ENCODE measurements at regions not wholly inside any gene's neighbourhood (a gene's known extent, or its start where the extent isn't known, plus 50 kb on each side); places are given as distances from the start of the nearest gene placed in this dataset.

DNA sequence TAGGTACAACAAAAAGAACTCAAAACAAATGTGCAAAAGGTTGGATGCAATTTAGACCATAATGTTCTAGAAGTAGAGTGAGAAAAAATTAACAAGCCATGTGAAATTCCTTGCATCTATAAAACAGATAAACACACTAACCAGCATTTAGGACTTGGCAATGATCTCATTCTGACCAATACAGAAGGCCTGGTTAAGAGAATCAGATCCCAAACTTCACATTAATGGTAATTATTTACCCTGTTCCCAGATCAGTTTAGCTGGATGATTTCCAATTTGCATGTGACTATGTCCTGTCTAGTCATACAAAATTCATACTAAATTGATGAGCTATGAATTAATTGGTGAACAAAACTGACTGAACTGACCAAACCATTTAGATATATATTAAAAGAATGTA, 98.4 kb upstream of the FIGN start:
- Mint-ChIP-seq H3K4me1 (ENCODE audit: low read depth) (no peaks in the 10 kb centered on the region), H3K36me3 (ENCODE audit: low read depth) (no peaks in the 10 kb centered on the region), H3K27me3 (ENCODE audit: insufficient read depth) (0 out of 2 replicates have a peak, but pooled peaks cover 1% of the 10 kb centered on the region), H3K27ac (no peak overlapping the region), H3K4me3 (no peak overlapping the region), H3K9me3 (peaks cover 9% of the 10 kb centered on the region)
- no peak for DNase-seq
- TF ChIP-seq, protein P1, sequence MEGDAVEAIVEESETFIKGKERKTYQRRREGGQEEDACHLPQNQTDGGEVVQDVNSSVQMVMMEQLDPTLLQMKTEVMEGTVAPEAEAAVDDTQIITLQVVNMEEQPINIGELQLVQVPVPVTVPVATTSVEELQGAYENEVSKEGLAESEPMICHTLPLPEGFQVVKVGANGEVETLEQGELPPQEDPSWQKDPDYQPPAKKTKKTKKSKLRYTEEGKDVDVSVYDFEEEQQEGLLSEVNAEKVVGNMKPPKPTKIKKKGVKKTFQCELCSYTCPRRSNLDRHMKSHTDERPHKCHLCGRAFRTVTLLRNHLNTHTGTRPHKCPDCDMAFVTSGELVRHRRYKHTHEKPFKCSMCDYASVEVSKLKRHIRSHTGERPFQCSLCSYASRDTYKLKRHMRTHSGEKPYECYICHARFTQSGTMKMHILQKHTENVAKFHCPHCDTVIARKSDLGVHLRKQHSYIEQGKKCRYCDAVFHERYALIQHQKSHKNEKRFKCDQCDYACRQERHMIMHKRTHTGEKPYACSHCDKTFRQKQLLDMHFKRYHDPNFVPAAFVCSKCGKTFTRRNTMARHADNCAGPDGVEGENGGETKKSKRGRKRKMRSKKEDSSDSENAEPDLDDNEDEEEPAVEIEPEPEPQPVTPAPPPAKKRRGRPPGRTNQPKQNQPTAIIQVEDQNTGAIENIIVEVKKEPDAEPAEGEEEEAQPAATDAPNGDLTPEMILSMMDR (IDR thresholded peaks at IDR 0.05): no peak

DNA sequence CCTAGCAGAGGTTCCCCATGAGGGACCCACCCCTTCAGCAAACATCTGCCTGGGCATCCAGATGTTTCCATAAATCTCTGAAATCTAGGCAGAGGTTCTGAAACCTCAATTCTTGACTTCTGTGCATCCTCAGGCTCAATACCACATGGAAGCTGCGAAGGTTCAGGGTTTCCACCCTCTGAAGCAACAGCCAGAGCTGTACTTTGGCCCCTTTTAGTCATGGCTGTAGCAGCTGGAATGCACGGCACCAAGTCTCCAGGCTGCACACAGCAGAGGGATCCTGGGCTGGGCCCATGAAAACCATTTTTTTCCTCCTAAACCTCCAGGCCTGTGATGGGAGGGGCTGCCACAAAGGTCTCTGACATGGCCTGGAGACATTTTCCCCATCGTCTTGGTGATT, 93.0 kb upstream of the FIGN start:
- Mint-ChIP-seq H3K4me1 (ENCODE audit: low read depth) (no peaks in the 10 kb centered on the region), H3K4me3 (no peak overlapping the region), H3K36me3 (ENCODE audit: low read depth) (no peaks in the 10 kb centered on the region), H3K27ac (no peak overlapping the region), H3K27me3 (ENCODE audit: insufficient read depth) (peaks cover 5% of the 10 kb centered on the region; the same call in 1 of the 2 replicates), H3K9me3 (peaks cover 23% of the 10 kb centered on the region)
- TF ChIP-seq, protein P1 (IDR thresholded peaks at IDR 0.05): no peak
- no peak for DNase-seq

DNA sequence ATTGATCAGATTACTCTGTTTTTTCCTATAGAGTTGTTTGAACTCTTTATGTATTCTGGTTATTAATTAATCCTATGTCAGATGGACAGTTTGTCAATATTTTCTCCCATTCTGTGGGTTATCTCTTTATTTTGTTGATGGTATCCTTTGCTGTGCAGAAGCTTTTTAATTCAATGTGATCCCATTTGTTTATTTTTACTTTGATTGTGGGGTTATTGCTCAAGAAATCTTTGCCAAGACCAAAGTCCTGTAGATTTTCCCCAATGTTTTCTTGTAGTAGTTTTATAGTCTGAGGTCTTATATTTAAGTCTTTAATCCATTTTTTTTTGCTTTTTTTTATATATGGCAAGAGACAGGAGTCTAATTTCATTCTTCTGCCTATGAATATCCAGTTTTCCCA, 86.2 kb upstream of the FIGN start:
- Mint-ChIP-seq H3K36me3 (ENCODE audit: low read depth) (peaks cover 5% of the 10 kb centered on the region), H3K27me3 (ENCODE audit: insufficient read depth) (peaks cover 2% of the 10 kb centered on the region; the same call in 1 of the 2 replicates), H3K4me3 (no peak overlapping the region)

DNA sequence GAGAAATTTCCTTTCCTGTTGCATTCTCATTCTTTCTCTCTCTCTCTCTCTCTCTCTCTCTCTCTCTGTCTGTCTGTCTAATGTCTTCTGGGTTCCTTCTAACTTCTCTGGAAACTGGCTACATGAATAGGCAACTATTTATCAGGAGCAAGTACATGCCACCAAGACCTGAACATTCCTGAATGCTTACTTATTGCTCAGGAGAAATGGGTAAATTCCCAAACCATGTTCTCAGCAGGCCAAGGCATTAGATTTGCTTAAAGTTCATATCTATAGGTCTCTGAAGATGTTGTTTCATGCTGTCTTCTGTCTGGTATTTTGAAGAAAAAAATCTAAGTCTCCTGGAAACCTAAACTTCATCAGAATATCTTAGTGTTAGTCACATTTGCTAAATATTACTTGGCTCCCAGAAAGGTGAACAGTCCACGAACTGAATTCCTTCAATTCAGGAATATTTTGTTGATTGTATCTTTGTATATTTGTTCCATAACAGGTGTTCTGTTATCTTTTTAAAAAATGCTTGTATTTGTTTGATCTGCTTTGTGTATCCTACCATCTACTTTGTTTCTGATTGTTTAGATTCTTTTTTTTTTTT, 77.2 kb upstream of the FIGN start:
- H3K4me1 Mint-ChIP-seq (ENCODE audit: low read depth): no peaks in the 10 kb centered on the region
- H3K36me3 Mint-ChIP-seq (ENCODE audit: low read depth): peaks cover 5% of the 10 kb centered on the region
- H3K9me3 Mint-ChIP-seq: peaks cover 25% of the 10 kb centered on the region
- H3K4me3 Mint-ChIP-seq: no peak overlapping the region
- no peak overlapping the region for H3K27ac Mint-ChIP-seq
- 0 out of 2 replicates have a peak, but pooled peaks cover 2% of the 10 kb centered on the region for H3K27me3 Mint-ChIP-seq (ENCODE audit: insufficient read depth)
- no peak for DNase-seq
- TF ChIP-seq, protein P1 (IDR thresholded peaks at IDR 0.05): no peak

More for the DNA sequence above, 86.2 kb upstream of the FIGN start:
- no peak overlapping the region for H3K27ac Mint-ChIP-seq
- H3K9me3 Mint-ChIP-seq: peaks cover 13% of the 10 kb centered on the region
- TF ChIP-seq, protein P1 (IDR thresholded peaks at IDR 0.05): no peak
- DNase-seq: no peak
- H3K4me1 Mint-ChIP-seq (ENCODE audit: low read depth): no peaks in the 10 kb centered on the region

DNA sequence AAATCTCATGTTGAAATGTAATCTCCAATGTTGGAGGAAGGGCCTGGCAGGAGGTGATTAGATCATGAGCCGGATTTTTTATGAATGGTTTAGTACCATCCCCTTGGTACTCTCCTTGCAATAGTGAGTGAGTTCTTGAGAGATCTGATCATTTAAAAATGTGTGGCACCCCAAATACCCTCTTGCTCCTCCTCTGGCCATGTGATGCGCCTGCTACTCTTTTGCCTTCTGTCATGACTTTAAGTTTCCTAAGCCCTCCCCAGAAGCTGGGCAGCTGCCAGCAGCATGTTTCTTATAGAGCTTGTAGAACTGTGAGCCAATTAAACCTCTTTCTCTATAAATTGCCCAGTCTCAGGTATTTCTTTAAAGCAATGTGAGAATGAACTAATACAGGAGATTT, 72.6 kb upstream of the FIGN start:
- H3K4me1 Mint-ChIP-seq (ENCODE audit: low read depth): no peaks in the 10 kb centered on the region
- TF ChIP-seq, protein P1 (IDR thresholded peaks at IDR 0.05): no peak
- DNase-seq: no peak
- no peaks in the 10 kb centered on the region for H3K36me3 Mint-ChIP-seq (ENCODE audit: low read depth)
- H3K27me3 Mint-ChIP-seq (ENCODE audit: insufficient read depth): 0 out of 2 replicates have a peak, but pooled peaks cover 2% of the 10 kb centered on the region
- no peak overlapping the region for H3K4me3 Mint-ChIP-seq
- no peak overlapping the region for H3K27ac Mint-ChIP-seq
- H3K9me3 Mint-ChIP-seq: peaks cover 14% of the 10 kb centered on the region; the same call in 1 of the 2 replicates
